Activated CD8-positive, alpha-beta T cell treated with anti-CD3 and anti-CD28 coated beads for 36 hours (primary cell): ENCODE measurements at regions not wholly inside any gene's neighbourhood (a gene's known extent, or its start where the extent isn't known, plus 50 kb on each side); places are given as distances from the start of the nearest gene placed in this dataset.

Experiments
- ATAC-seq: fragments of 200-7000 bp; cut with Tn5 transposase; one replicate; pipeline ENCODE4 v1.10.0; 2021; ENCODE audit warnings: mild to moderate bottlenecking, moderate library complexity
- CTCF ChIA-PET: fragments of 350-600 bp; sonication (Branson Sonifier 250); formaldehyde crosslinking; loops from one replicate; lab custom pipeline; 2021; ENCODE audit warnings: antibody characterized with exemption; lab: Charles Lee
- POLR2A ChIA-PET: fragments of 350-600 bp; sonication (Branson Sonifier 250); formaldehyde crosslinking; loops from one replicate; lab custom pipeline; 2021; ENCODE audit warnings: antibody characterized with exemption; lab: Charles Lee
- DNase-seq: peaks from one replicate; pipeline ENCODE4 v3.0.0-alpha.2; 2020
- H3K27ac Mint-ChIP-seq: one replicate; pipeline ENCODE4 v1.8.0; 2021; ENCODE audit warnings: mild to moderate bottlenecking, mixed read lengths
- H3K27me3 Mint-ChIP-seq: one replicate; pipeline ENCODE4 v1.8.0; 2021; ENCODE audit warnings: mixed read lengths
- H3K36me3 Mint-ChIP-seq: one replicate; pipeline ENCODE4 v1.8.0; 2021; ENCODE audit warnings: low read depth, mixed read lengths
- H3K4me1 Mint-ChIP-seq: one replicate; pipeline ENCODE4 v1.8.0; 2021; ENCODE audit warnings: low read depth, mixed read lengths
- H3K4me3 Mint-ChIP-seq: one replicate; pipeline ENCODE4 v1.8.0; 2021; ENCODE audit warnings: mild to moderate bottlenecking, moderate library complexity, mixed read lengths
- H3K9me3 Mint-ChIP-seq: one replicate; pipeline ENCODE4 v1.8.0; 2021; ENCODE audit warnings: mixed read lengths
- CTCF ChIP-seq: fragments of 200-600 bp; IDR thresholded peaks from one replicate; pipeline ENCODE4 v1.8.0; 2022; ENCODE audit warnings: antibody characterized with exemption, mild to moderate bottlenecking
- intact Hi-C: fragments of 100-400 bp; cut with micrococcal nuclease; formaldehyde crosslinking; loops from one replicate; pipeline ENCODE4 v1.10.0; 2022

- Mint-ChIP-seq H3K36me3 (peaks cover 26% of the 10 kb centered on the region), H3K9me3 (no peaks in the 10 kb centered on the region), H3K27ac (peak overlapping the region; percentile 94), H3K4me3 (peak overlapping the region; percentile 77), H3K4me1 (peaks cover 94% of the 10 kb centered on the region), H3K27me3 (no peaks in the 10 kb centered on the region)
- intact Hi-C loops: no loop called here
- ChIA-PET CTCF (interaction anchor here (1.2 to 3.9 kb wide), 3 partner anchors 14 to 51 kb away, joined by 3 to 38 read pairs (median 13); no protein-coding TSS in a partner anchor), POLR2A (interaction anchor here (3.9 to 6.1 kb wide), 5 partner anchors 7 to 31 kb away, joined by 32 to 96 read pairs (median 38); no protein-coding TSS in a partner anchor)
- DNase-seq (peak; percentile 30), ATAC-seq (no peak)
- no peak for TF ChIP-seq CTCF
These were observed 302.4 kb downstream of the SEC14L1 start for GRCh38 chr17:77442976-77443747.

DNA sequence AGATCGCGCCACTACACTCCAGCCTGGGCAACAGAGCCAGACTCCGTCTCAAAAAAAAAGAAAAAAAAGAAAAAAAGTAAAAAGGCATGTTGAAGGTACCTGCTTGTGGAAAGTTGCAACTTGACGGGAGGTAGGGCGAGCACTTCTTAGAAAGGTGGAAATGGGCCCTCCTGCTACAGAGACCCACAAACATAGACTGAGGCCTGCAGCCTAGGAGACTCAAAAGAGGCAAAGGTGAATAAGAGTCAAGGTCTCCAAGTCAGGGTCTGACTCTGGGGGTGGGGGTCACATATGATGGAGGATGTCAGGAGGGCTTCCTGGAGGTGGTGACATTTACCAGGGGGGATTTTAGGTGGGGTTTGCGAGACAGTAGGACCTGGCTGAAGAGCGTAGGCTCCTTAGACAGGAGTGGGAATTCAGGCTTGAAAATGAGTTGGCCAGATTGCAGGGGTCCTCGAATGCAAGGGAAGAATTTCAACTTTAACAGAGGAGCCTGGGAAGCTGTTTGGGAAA lies 303.0 kb downstream of the SEC14L1 start:
- POLR2A ChIA-PET: interaction anchor here (0.8 to 6.1 kb wide), 9 partner anchors 8 to 67 kb away, joined by 3 to 96 read pairs (median 32); no protein-coding TSS in a partner anchor
- peak overlapping the region; percentile 77 for H3K4me3 Mint-ChIP-seq
- H3K4me1 Mint-ChIP-seq: peaks cover 90% of the 10 kb centered on the region
- intact Hi-C loops: no loop called here
- no peaks in the 10 kb centered on the region for H3K27me3 Mint-ChIP-seq
- H3K9me3 Mint-ChIP-seq: no peaks in the 10 kb centered on the region
- DNase-seq (no peak), ATAC-seq (no peak)
- no peak for TF ChIP-seq CTCF
- peaks cover 28% of the 10 kb centered on the region for H3K36me3 Mint-ChIP-seq
- CTCF ChIA-PET: interaction anchor here (0.9 to 3.9 kb wide), 4 partner anchors 11 to 49 kb away, joined by 3 to 38 read pairs (median 10); no protein-coding TSS in a partner anchor
- H3K27ac Mint-ChIP-seq: peak overlapping the region; percentile 94

GRCh38 chr17:77444628-77444983 lies 303.8 kb downstream of the SEC14L1 start:
- H3K4me3 Mint-ChIP-seq: peak overlapping the region; percentile 77
- DNase-seq (peak; percentile 69), ATAC-seq (peak; percentile 14)
- POLR2A ChIA-PET: interaction anchor here (0.5 to 6.1 kb wide), 20 partner anchors 9 to 189 kb away, joined by 3 to 96 read pairs (median 8); no protein-coding TSS in a partner anchor
- no peaks in the 10 kb centered on the region for H3K9me3 Mint-ChIP-seq
- no peak for TF ChIP-seq CTCF
- peak overlapping the region; percentile 94 for H3K27ac Mint-ChIP-seq
- intact Hi-C loops: no loop called here
- peaks cover 31% of the 10 kb centered on the region for H3K36me3 Mint-ChIP-seq
- H3K4me1 Mint-ChIP-seq: peaks cover 90% of the 10 kb centered on the region
- no peaks in the 10 kb centered on the region for H3K27me3 Mint-ChIP-seq
- CTCF ChIA-PET: interaction anchor here (0.6 to 3.9 kb wide), 13 partner anchors 8 to 569 kb away, joined by 3 to 38 read pairs (median 6); no protein-coding TSS in a partner anchor

DNA sequence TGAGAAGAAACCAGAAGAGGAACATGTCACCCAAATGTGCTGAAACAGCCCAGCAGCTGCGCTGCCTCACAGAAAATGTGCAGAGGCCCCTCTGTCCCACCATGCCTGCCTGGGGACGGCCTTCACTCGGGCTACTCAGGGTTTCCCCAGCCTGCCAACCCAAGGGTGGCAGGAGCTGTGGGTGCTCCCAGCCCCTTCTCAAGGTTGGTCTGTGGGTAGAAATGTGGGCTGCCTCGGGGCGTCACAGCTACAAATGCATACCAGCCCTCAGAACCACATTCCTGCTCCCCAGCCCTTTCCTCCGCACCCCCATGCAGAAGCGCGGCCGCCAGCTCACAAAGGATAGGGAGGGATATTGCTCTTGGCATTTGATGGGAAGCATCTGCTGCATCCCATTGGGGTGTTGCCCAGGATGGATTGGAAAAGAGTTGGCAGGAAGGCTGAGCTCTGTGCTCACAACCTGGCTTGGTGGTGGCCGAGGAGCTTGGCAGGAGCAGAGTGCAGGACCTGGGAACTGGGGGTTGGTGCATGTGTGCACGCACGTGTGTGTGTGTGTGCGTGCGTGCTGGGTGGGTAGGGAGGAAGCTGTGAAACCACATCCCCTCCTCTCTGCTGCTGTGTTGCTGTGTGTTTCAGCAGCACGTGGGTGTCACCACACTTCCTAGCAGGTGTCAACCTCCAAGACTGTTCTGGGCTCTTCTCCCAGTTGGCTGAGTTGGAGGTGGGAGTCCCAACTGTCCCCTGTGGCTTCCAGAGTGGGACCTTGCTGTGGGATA lies 304.4 kb downstream of the SEC14L1 start:
- DNase-seq (peak; percentile 93), ATAC-seq (peak; percentile 50)
- no peaks in the 10 kb centered on the region for H3K9me3 Mint-ChIP-seq
- H3K4me1 Mint-ChIP-seq: peaks cover 91% of the 10 kb centered on the region
- H3K36me3 Mint-ChIP-seq: peaks cover 37% of the 10 kb centered on the region
- H3K27me3 Mint-ChIP-seq: no peaks in the 10 kb centered on the region
- ChIA-PET POLR2A (interaction anchor here (0.7 to 6.1 kb wide), 18 partner anchors 8 to 120 kb away, joined by 3 to 96 read pairs (median 9); no protein-coding TSS in a partner anchor), CTCF (interaction anchor here (0.6 to 3.9 kb wide), 13 partner anchors 9 to 568 kb away, joined by 3 to 38 read pairs (median 6); no protein-coding TSS in a partner anchor)
- peak overlapping the region; percentile 94 for H3K27ac Mint-ChIP-seq
- peak overlapping the region; percentile 77 for H3K4me3 Mint-ChIP-seq
- intact Hi-C loops: no loop called here
- no peak for TF ChIP-seq CTCF
